ENCODE measurements at regions not wholly inside any gene's neighbourhood (a gene's known extent, or its start where the extent isn't known, plus 50 kb on each side); places are given as distances from the start of the nearest gene placed in this dataset.

GRCh38 chr1:82721702-82722101, 921.0 kb downstream of the ADGRL2 start:
- TF ChIP-seq CTCF (IDR thresholded peaks at IDR 0.05), result no peak
- no peak for TF ChIP-seq EZH2 (IDR thresholded peaks at IDR 0.05)
- no peak for TF ChIP-seq EZH2phosphoT487 (IDR thresholded peaks at IDR 0.05)
